Tibial nerve (tissue), 4 donors: ENCODE measurements at regions not wholly inside any gene's neighbourhood (a gene's known extent, or its start where the extent isn't known, plus 50 kb on each side); places are given as distances from the start of the nearest gene placed in this dataset.
"Not testable (repeated sequence)": the region's sequence is repeated elsewhere in the genome, so short reads cannot be mapped to it uniquely, and the experiment has no call there.

ENCODE experiments used
- EP300 ChIP-seq, 2 donors: sonication (generic); formaldehyde crosslinking; IDR thresholded peaks; one replicate each; pipeline ENCODE4 v1.6.1; 2017; ENCODE audit warnings: antibody characterized with exemption in 2 of 2, mild to moderate bottlenecking in 1 of 2
- POLR2A ChIP-seq, 2 donors: fragments of 450-650 bp; IDR thresholded peaks; one replicate each; pipeline ENCODE4 v1.6.1; 2017; ENCODE audit warnings: antibody characterized with exemption in 2 of 2, mild to moderate bottlenecking in 2 of 2, moderate library complexity in 2 of 2
- TF ChIP-seq, protein P1 (sequence below), 5 experiments: fragments of 200-600 bp in 3 of 5; fragments of 450-650 bp in 2 of 5; sonication (generic) in 3 of 5; IDR thresholded peaks; one replicate each; pipeline ENCODE4 v1.5.1; 2016 to 2019; ENCODE audit warnings: antibody characterized with exemption in 5 of 5, mild to moderate bottlenecking in 3 of 5, moderate library complexity in 2 of 5

DNA sequence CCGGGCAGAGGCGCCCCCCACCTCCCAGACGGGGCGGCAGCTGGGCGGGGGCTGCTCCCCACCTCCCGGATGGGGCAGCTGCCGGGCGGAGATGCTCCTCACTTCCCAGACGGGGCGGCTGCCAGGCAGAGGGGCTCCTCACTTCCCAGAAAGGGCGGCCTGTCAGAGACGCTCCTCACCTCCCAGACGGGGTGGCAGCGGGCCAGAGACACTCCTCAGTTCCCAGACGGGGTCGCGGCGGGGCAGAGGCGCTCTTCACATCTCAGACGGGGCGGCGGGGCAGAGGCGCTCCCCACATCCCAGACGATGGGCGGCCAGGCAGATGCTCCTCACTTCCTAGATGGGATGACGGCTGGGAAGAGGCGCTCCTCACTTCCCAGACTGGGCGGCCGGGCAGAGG, 1337.9 kb downstream of the BRINP3 start:
- TF ChIP-seq, protein P1, sequence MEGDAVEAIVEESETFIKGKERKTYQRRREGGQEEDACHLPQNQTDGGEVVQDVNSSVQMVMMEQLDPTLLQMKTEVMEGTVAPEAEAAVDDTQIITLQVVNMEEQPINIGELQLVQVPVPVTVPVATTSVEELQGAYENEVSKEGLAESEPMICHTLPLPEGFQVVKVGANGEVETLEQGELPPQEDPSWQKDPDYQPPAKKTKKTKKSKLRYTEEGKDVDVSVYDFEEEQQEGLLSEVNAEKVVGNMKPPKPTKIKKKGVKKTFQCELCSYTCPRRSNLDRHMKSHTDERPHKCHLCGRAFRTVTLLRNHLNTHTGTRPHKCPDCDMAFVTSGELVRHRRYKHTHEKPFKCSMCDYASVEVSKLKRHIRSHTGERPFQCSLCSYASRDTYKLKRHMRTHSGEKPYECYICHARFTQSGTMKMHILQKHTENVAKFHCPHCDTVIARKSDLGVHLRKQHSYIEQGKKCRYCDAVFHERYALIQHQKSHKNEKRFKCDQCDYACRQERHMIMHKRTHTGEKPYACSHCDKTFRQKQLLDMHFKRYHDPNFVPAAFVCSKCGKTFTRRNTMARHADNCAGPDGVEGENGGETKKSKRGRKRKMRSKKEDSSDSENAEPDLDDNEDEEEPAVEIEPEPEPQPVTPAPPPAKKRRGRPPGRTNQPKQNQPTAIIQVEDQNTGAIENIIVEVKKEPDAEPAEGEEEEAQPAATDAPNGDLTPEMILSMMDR (IDR thresholded peaks at IDR 0.05), result not testable (repeated sequence)
- TF ChIP-seq POLR2A, EP300 (IDR thresholded peaks at IDR 0.05): not testable (repeated sequence)
